ENCODE measurements at regions not wholly inside any gene's neighbourhood (a gene's known extent, or its start where the extent isn't known, plus 50 kb on each side); places are given as distances from the start of the nearest gene placed in this dataset.

GRCh38 chr3:59444294-59444671 lies 394.5 kb upstream of the CFAP20DC start (continued):
- no peak for TF ChIP-seq SKIL (IDR thresholded peaks at IDR 0.05; ENCODE audit: low read depth, poor library complexity, severe bottlenecking)
- no peak for TF ChIP-seq TAF1 (IDR thresholded peaks at IDR 0.05; ENCODE audit: borderline replicate concordance, low read depth, low read length)
- TF ChIP-seq RBBP5 (conservative IDR thresholded peaks at IDR 0.05): no peak
- TF ChIP-seq NFYA (IDR thresholded peaks at IDR 0.05; ENCODE audit: borderline replicate concordance, low read depth, low read length): no peak
- TF ChIP-seq PAX5 (IDR thresholded peaks at IDR 0.05; ENCODE audit: borderline replicate concordance, low read depth, low read length): no peak
- TF ChIP-seq NBN (IDR thresholded peaks at IDR 0.05): no peak
- no peak for TF ChIP-seq SIX5 (IDR thresholded peaks at IDR 0.05; ENCODE audit: low read depth, low read length, severe bottlenecking)
- no peak for TF ChIP-seq HDAC2 (IDR thresholded peaks at IDR 0.05)
- no peak for TF ChIP-seq MTA2 (IDR thresholded peaks at IDR 0.05; ENCODE audit: low read depth)
- no peak for TF ChIP-seq CHD1 (IDR thresholded peaks at IDR 0.05; ENCODE audit: low read depth, low read length)
- TF ChIP-seq PML (IDR thresholded peaks at IDR 0.05; ENCODE audit: low read length): no peak
- TF ChIP-seq KDM1A (IDR thresholded peaks at IDR 0.05; ENCODE audit: borderline replicate concordance): no peak
- peak; percentile 73 for TF ChIP-seq JUNB (IDR thresholded peaks at IDR 0.05)
- TF ChIP-seq NR2C1 (IDR thresholded peaks at IDR 0.05): no peak
- no peak for TF ChIP-seq FOXK2 (IDR thresholded peaks at IDR 0.05)
- TF ChIP-seq SREBF1 (IDR thresholded peaks at IDR 0.05; ENCODE audit: low read length): no peak
- peak; percentile 55 for TF ChIP-seq MEF2B (IDR thresholded peaks at IDR 0.05; ENCODE audit: partially characterized antibody, poor library complexity, severe bottlenecking)
- no peak for TF ChIP-seq ATF3 (IDR thresholded peaks at IDR 0.05; ENCODE audit: borderline replicate concordance, extremely low read depth, low read depth, low read length)
- TF ChIP-seq MEF2A (IDR thresholded peaks at IDR 0.05; ENCODE audit: insufficient read depth, low read depth, low read length): no peak
